HG03571 (cell line): ENCODE measurements at regions not wholly inside any gene's neighbourhood (a gene's known extent, or its start where the extent isn't known, plus 50 kb on each side); places are given as distances from the start of the nearest gene placed in this dataset.

Source experiments
- ATAC-seq: cut with Tn5 transposase; IDR thresholded peaks from one replicate; pipeline ENCODE4 v1.9.1; 2021; ENCODE audit not compliant: unreplicated experiment

GRCh38 chr1:4268262-4268888 lies 368.3 kb upstream of the C1orf174 start:
- no peak for ATAC-seq

- no peak for ATAC-seq
Observed at GRCh38 chr1:4268889-4269284, 368.8 kb upstream of the C1orf174 start.

- ATAC-seq: no peak
Observed at GRCh38 chr1:4269330-4269729, 369.3 kb upstream of the C1orf174 start.

- ATAC-seq: no peak
Observed at GRCh38 chr1:4269952-4270570, 370.0 kb upstream of the C1orf174 start.

- no peak for ATAC-seq
Observed at GRCh38 chr1:4270651-4271337, 370.7 kb upstream of the C1orf174 start.

GRCh38 chr1:4271338-4271998 lies 371.4 kb upstream of the C1orf174 start:
- ATAC-seq: no peak

GRCh38 chr1:4272568-4272967 lies 372.5 kb upstream of the C1orf174 start:
- no peak for ATAC-seq

- ATAC-seq: no peak
Observed at GRCh38 chr1:4273243-4273642, 373.2 kb upstream of the C1orf174 start.

- ATAC-seq: no peak
Observed at GRCh38 chr1:4273747-4274146, 373.7 kb upstream of the C1orf174 start.

- no peak for ATAC-seq
Observed at GRCh38 chr1:4275083-4275482, 375.0 kb upstream of the C1orf174 start.

- no peak for ATAC-seq
Observed at GRCh38 chr1:4276238-4276637, 376.2 kb upstream of the C1orf174 start.

GRCh38 chr1:4277598-4277997 lies 376.8 kb upstream of the AJAP1 start:
- ATAC-seq: no peak

- ATAC-seq: no peak
Observed at GRCh38 chr1:4284976-4285375, 369.4 kb upstream of the AJAP1 start.

GRCh38 chr1:4292861-4293260 lies 361.5 kb upstream of the AJAP1 start:
- no peak for ATAC-seq

- ATAC-seq: no peak
Observed at GRCh38 chr1:4298361-4299083, 355.9 kb upstream of the AJAP1 start.

- ATAC-seq: no peak
Observed at GRCh38 chr1:4301007-4301406, 353.4 kb upstream of the AJAP1 start.

- ATAC-seq: no peak
Observed at GRCh38 chr1:4303303-4303702, 351.1 kb upstream of the AJAP1 start.

- ATAC-seq: no peak
Observed at GRCh38 chr1:4305526-4306301, 348.7 kb upstream of the AJAP1 start.

GRCh38 chr1:4306559-4307467 lies 347.6 kb upstream of the AJAP1 start:
- no peak for ATAC-seq

- ATAC-seq: no peak
Observed at GRCh38 chr1:4307468-4307845, 347.0 kb upstream of the AJAP1 start.
